ENCODE measurements at regions not wholly inside any gene's neighbourhood (a gene's known extent, or its start where the extent isn't known, plus 50 kb on each side); places are given as distances from the start of the nearest gene placed in this dataset.

DNA sequence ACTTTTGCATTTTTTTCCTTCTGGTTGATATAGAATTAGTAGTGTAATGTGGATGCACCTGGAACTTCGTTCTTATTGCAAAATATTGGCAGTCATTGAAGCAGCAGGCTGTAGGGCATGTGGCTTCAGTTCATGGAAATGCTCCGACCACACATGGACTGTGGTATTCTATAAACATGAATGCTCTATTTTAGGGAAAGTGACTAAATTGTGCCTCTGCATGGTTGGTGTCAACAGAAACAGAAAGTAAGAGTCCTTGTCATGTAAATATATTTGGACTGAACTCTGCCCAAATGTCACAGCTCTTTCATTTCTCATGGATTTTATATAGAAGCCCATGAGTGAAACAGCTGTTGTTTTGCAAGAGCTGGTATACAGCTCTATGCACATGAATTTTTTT is 917.0 kb downstream of the LRFN5 start:
- Histone ChIP-seq H4K20me1 (replicated peaks; ENCODE audit: control insufficient read depth, extremely low read depth, insufficient read depth, low read length) (no peaks in the 10 kb centered on the region), H3K9ac (replicated peaks; ENCODE audit: extremely low read depth, insufficient read depth, low read length) (no peak overlapping the region), H3K4me2 (ENCODE audit: insufficient read depth, low read length) (no peak overlapping the region), H3K4me3 (replicated peaks in 1 of 3; ENCODE audit: insufficient read depth in 1 of 3, low read depth in 1 of 3, low read length in 3 of 3) (no peak overlapping the region), H3K27ac (ENCODE audit: insufficient read depth, low read depth, low read length) (no peak overlapping the region), H2AFZ (ENCODE audit: low read depth, low read length) (no peak overlapping the region), H3K79me2 (ENCODE audit: control insufficient read depth, insufficient read depth, low read length) (no peaks in the 10 kb centered on the region), H3K9me3 (replicated peaks; ENCODE audit: control insufficient read depth, insufficient read depth, low read length) (peaks cover 6% of the 10 kb centered on the region), H3K36me3 (ENCODE audit: control insufficient read depth in 2 of 2, extremely low read depth in 1 of 2, insufficient read depth in 2 of 2, low read length in 2 of 2) (no peaks in the 10 kb centered on the region), H3K4me1 (ENCODE audit: control insufficient read depth, extremely low read depth, insufficient read depth, low read length) (no peaks in the 10 kb centered on the region), H3K27me3 (ENCODE audit: control insufficient read depth in 2 of 2, insufficient read depth in 2 of 2, low read length in 2 of 2) (no peaks in the 10 kb centered on the region), H3K9me1 (replicated peaks; ENCODE audit: control insufficient read depth, extremely low read depth, insufficient read depth, low read length) (no peaks in the 10 kb centered on the region)
- no peak for TF ChIP-seq JUN (IDR thresholded peaks at IDR 0.05; ENCODE audit: borderline replicate concordance, insufficient read depth, insufficient read length, low read depth)
- TF ChIP-seq, protein P1, sequence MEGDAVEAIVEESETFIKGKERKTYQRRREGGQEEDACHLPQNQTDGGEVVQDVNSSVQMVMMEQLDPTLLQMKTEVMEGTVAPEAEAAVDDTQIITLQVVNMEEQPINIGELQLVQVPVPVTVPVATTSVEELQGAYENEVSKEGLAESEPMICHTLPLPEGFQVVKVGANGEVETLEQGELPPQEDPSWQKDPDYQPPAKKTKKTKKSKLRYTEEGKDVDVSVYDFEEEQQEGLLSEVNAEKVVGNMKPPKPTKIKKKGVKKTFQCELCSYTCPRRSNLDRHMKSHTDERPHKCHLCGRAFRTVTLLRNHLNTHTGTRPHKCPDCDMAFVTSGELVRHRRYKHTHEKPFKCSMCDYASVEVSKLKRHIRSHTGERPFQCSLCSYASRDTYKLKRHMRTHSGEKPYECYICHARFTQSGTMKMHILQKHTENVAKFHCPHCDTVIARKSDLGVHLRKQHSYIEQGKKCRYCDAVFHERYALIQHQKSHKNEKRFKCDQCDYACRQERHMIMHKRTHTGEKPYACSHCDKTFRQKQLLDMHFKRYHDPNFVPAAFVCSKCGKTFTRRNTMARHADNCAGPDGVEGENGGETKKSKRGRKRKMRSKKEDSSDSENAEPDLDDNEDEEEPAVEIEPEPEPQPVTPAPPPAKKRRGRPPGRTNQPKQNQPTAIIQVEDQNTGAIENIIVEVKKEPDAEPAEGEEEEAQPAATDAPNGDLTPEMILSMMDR (IDR thresholded peaks at IDR 0.05; ENCODE audit: extremely low read depth in 1 of 2, insufficient read depth in 1 of 2, low read depth in 1 of 2, low read length in 2 of 2): no peak
- no peak for TF ChIP-seq POLR2A (IDR thresholded peaks at IDR 0.05; ENCODE audit: low read depth, low read length)
- no peak for TF ChIP-seq FOS (IDR thresholded peaks at IDR 0.05; ENCODE audit: borderline replicate concordance, insufficient read depth, low read length)
- no peak for TF ChIP-seq EZH2 (IDR thresholded peaks at IDR 0.05; ENCODE audit: borderline replicate concordance, low read depth, low read length, severe bottlenecking)
- no peak for TF ChIP-seq POLR2AphosphoS5 (IDR thresholded peaks at IDR 0.05; ENCODE audit: insufficient read depth, low read depth, low read length)
- dilution Hi-C loops (cut with MboI; ENCODE audit: extremely low pct_ligation_motif_present, low sequenced_read_pairs): no loop called here
- no TSS peak for BruUV-seq (replicated peaks)
- ChIA-PET CTCF (no interaction called here), POLR2A (no interaction called here)
- DNase-seq (ENCODE audit: low read depth, low spot score) (no peak), FAIRE-seq (no peak)
- intact Hi-C loops (cut with micrococcal nuclease): no loop called here

Measured in endothelial cell of umbilical vein (primary cell).